OCI-LY7 (cell line): ENCODE measurements at regions not wholly inside any gene's neighbourhood (a gene's known extent, or its start where the extent isn't known, plus 50 kb on each side); places are given as distances from the start of the nearest gene placed in this dataset.

Experiments used
- BruUV-seq: library from RNA; stranded (reverse); fragments of 400-500 nt; replicated peaks from 2 replicates; lab custom pipeline; 2021; lab: Mats Ljungman, UMichigan
- CTCF ChIA-PET: fragments of 300-600 bp; sonication (Branson Sonifier 250); formaldehyde crosslinking; loops from one replicate; lab custom pipeline; 2022; ENCODE audit warnings: antibody characterized with exemption; ENCODE audit not compliant: unreplicated experiment; lab: Charles Lee
- POLR2A ChIA-PET: fragments of 300-600 bp; sonication (Branson Sonifier 250); formaldehyde crosslinking; loops from one replicate; lab custom pipeline; 2022; ENCODE audit warnings: antibody characterized with exemption; lab: Charles Lee
- DNase-seq: peaks from one replicate; pipeline ENCODE4 v3.0.0-alpha.2; 2015; ENCODE audit warnings: low spot score
- H2AFZ ChIP-seq: fragments of 200-600 bp; sonication (generic), shearing (Covaris generic); 2 replicates; pipeline ENCODE4 v1.6.1; 2014; ENCODE audit warnings: mild to moderate bottlenecking, antibody characterized with exemption, low read length, moderate library complexity
- H3K27ac ChIP-seq: fragments of 200-600 bp; sonication (generic); 2 replicates; pipeline ENCODE4 v1.5.1; 2014; ENCODE audit warnings: mixed run types, low read depth, mild to moderate bottlenecking, moderate library complexity, low read length, inconsistent platforms; ENCODE audit not compliant: poor library complexity, severe bottlenecking
- H3K36me3 ChIP-seq: fragments of 200-600 bp; sonication (generic); 2 replicates; pipeline ENCODE4 v1.6.1; 2014; ENCODE audit warnings: mild to moderate bottlenecking, antibody characterized with exemption, low read length, moderate library complexity, mixed read lengths; ENCODE audit not compliant: insufficient read depth
- H3K4me1 ChIP-seq: fragments of 200-600 bp; sonication (generic); 2 replicates; pipeline ENCODE4 v1.5.1; 2014; ENCODE audit warnings: mild to moderate bottlenecking, low read length; ENCODE audit not compliant: insufficient read depth, poor library complexity, severe bottlenecking
- H3K4me2 ChIP-seq: fragments of 200-600 bp; sonication (generic); 2 replicates; pipeline ENCODE4 v1.6.1; 2014; ENCODE audit warnings: mild to moderate bottlenecking, low read length
- H3K4me3 ChIP-seq: fragments of 200-600 bp; sonication (generic); 2 replicates; pipeline ENCODE4 v1.5.1; 2014; ENCODE audit warnings: mild to moderate bottlenecking, low read depth, low read length; ENCODE audit not compliant: poor library complexity, severe bottlenecking
- H3K79me2 ChIP-seq: fragments of 200-600 bp; sonication (generic); 2 replicates; pipeline ENCODE4 v1.6.1; 2016; ENCODE audit warnings: low read depth, mild to moderate bottlenecking, low read length, moderate library complexity, mixed read lengths; ENCODE audit not compliant: insufficient read depth
- H3K9me2 ChIP-seq: fragments of 200-600 bp; sonication (generic); 2 replicates; pipeline ENCODE4 v1.6.1; 2016; ENCODE audit warnings: mild to moderate bottlenecking, low read length, mixed read lengths; ENCODE audit not compliant: insufficient read depth
- H3K9me3 ChIP-seq: fragments of 200-600 bp; sonication (generic); 2 replicates; pipeline ENCODE4 v1.6.1; 2014; ENCODE audit warnings: mild to moderate bottlenecking, mixed run types, low read length, mixed read lengths
- H4K20me1 ChIP-seq: fragments of 200-600 bp; sonication (generic); 2 replicates; pipeline ENCODE4 v1.6.1; 2014; ENCODE audit warnings: mild to moderate bottlenecking, antibody characterized with exemption, low read length, moderate library complexity, mixed read lengths; ENCODE audit not compliant: insufficient read depth
- CTCF ChIP-seq: fragments of 200-600 bp; sonication (generic); conservative IDR thresholded peaks from 2 replicates; pipeline ENCODE4 v1.5.1; 2014; ENCODE audit warnings: mild to moderate bottlenecking, antibody characterized with exemption, low read length, moderate library complexity, mixed read lengths
- EZH2phosphoT487 ChIP-seq: fragments of 200-600 bp; sonication (generic); IDR thresholded peaks from 2 replicates; pipeline ENCODE4 v1.6.1; 2018; ENCODE audit warnings: low read depth, borderline replicate concordance, mild to moderate bottlenecking, mixed run types, antibody characterized with exemption, low read length, moderate library complexity, mixed read lengths
- intact Hi-C: fragments of 100-400 bp; cut with micrococcal nuclease; formaldehyde crosslinking; loops from one replicate; pipeline ENCODE4 v1.10.0; 2022; ENCODE audit not compliant: unreplicated experiment

- TF ChIP-seq CTCF, result no peak
- no peak for TF ChIP-seq EZH2phosphoT487
- no peaks in the 10 kb centered on the region for H4K20me1 ChIP-seq
- no peak overlapping the region for H3K4me2 ChIP-seq
- H2AFZ ChIP-seq, result no peak overlapping the region
- BruUV-seq, result no TSS peak
- no peaks in the 10 kb centered on the region for H3K9me3 ChIP-seq
- no peak overlapping the region for H3K27ac ChIP-seq
- no peaks in the 10 kb centered on the region for H3K36me3 ChIP-seq
- no peaks in the 10 kb centered on the region for H3K4me1 ChIP-seq
- no peak for DNase-seq
- ChIA-PET POLR2A (no interaction called here), CTCF (no interaction called here)
- no peaks in the 10 kb centered on the region for H3K9me2 ChIP-seq
- intact Hi-C loops, result no loop called here
- no peaks in the 10 kb centered on the region for H3K79me2 ChIP-seq
- no peak overlapping the region for H3K4me3 ChIP-seq
Measured at GRCh38 chr2:228688007-228688645, 506.6 kb upstream of the SPHKAP start.

GRCh38 chr2:228681979-228682378 lies 500.5 kb upstream of the SPHKAP start:
- H3K27ac ChIP-seq, result no peak overlapping the region
- H3K36me3 ChIP-seq, result no peaks in the 10 kb centered on the region
- H3K4me1 ChIP-seq, result no peaks in the 10 kb centered on the region
- intact Hi-C loops, result no loop called here
- TF ChIP-seq CTCF, result no peak
- no peak for TF ChIP-seq EZH2phosphoT487
- no peaks in the 10 kb centered on the region for H3K9me3 ChIP-seq
- ChIA-PET CTCF (no interaction called here), POLR2A (no interaction called here)
- no peak overlapping the region for H3K4me3 ChIP-seq
- H3K4me2 ChIP-seq, result no peak overlapping the region
- H3K79me2 ChIP-seq, result no peaks in the 10 kb centered on the region
- no peaks in the 10 kb centered on the region for H4K20me1 ChIP-seq
- no peak for DNase-seq
- no peaks in the 10 kb centered on the region for H3K9me2 ChIP-seq
- no TSS peak for BruUV-seq
- no peak overlapping the region for H2AFZ ChIP-seq

- Histone ChIP-seq H3K27ac (no peak overlapping the region), H4K20me1 (no peaks in the 10 kb centered on the region), H3K4me2 (no peak overlapping the region), H3K4me1 (no peaks in the 10 kb centered on the region), H3K9me3 (no peaks in the 10 kb centered on the region), H3K4me3 (no peak overlapping the region), H3K36me3 (no peaks in the 10 kb centered on the region), H2AFZ (no peak overlapping the region), H3K9me2 (no peaks in the 10 kb centered on the region), H3K79me2 (no peaks in the 10 kb centered on the region)
- BruUV-seq, result no TSS peak
- ChIA-PET POLR2A (no interaction called here), CTCF (no interaction called here)
- intact Hi-C loops, result no loop called here
- TF ChIP-seq CTCF (no peak), EZH2phosphoT487 (no peak)
- no peak for DNase-seq
Measured at GRCh38 chr2:228681426-228681825, 499.9 kb upstream of the SPHKAP start.
